ENCODE measurements at regions not wholly inside any gene's neighbourhood (a gene's known extent, or its start where the extent isn't known, plus 50 kb on each side); places are given as distances from the start of the nearest gene placed in this dataset.
A peak's percentile ranks its signal among the peaks of the same experiment; 100 is the strongest.

DNA sequence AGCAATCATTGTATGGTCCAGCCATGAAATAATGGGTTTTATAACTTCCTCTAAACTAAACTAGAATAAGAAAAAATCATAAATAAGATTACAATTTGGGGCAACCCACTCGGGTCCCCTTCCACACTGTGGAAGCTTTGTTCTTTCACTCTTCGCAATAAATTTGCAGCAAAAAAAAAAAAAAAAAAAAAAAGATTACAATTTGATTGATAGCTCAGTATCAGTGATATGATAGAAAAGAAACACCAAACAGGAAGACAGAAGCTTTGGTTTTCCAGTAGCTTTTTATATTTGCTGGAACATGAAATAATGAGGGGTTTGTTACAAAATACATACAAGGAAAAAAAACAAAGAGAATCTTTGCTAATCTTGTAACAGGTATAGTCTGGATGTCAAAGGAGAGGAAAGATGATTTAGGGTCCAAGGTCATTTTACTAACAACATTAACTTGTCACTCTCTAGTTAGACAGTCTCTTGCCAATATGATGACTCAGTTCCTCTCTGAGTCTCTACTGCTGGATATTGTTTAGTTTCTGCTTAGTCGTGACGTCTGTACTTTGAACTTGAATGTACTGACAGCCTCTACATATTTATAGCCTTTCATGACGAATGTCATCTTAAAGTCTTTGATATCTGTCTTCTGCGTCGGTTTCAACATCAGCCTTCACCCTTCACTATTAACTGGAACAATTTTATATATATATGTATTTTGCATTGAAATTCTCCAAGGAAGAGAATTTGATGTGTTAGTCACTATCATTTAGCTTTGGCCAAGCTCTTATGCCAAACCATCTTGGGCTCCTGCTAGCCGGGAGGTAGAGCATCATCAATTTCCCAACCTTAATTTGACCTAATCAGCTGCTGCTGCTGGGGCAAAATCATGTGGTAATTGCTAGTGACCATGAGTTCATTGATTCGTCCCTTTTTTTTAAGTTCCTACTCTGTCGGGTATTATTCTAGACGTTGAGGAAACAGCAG, 213.1 kb upstream of the STXBP5 start (continued):
- TF ChIP-seq ZNF552 (CRISPR knock-in tag; IDR thresholded peaks at IDR 0.05; ENCODE audit: borderline replicate concordance) (no peak), ZNF274 (CRISPR knock-in tag; IDR thresholded peaks at IDR 0.05) (no peak), CBX2 (IDR thresholded peaks at IDR 0.05; ENCODE audit: low read depth, low read length) (no peak), CBX2 (CRISPR knock-in tag; IDR thresholded peaks at IDR 0.05; ENCODE audit: low read depth) (no peak), SPEN (CRISPR knock-in tag; IDR thresholded peaks at IDR 0.05; ENCODE audit: low read depth) (no peak), DPF2 (CRISPR knock-in tag; IDR thresholded peaks at IDR 0.05; ENCODE audit: borderline replicate concordance, low read depth) (peak; percentile 57; the same call in 1 of the 2 replicates), DNMT3B (CRISPR knock-in tag; conservative IDR thresholded peaks at IDR 0.05) (no peak; the same call in 1 of the 2 replicates), JUN (CRISPR knock-in tag; IDR thresholded peaks at IDR 0.05) (peak; percentile 54; the same call in 1 of the 2 replicates), TP53 (CRISPR knock-in tag; conservative IDR thresholded peaks at IDR 0.05) (no peak), ATF7 (IDR thresholded peaks at IDR 0.05) (no peak), ATF7 (CRISPR knock-in tag; IDR thresholded peaks at IDR 0.05) (no peak), CBFB (CRISPR knock-in tag; IDR thresholded peaks at IDR 0.05) (no peak), ONECUT2 (CRISPR knock-in tag; IDR thresholded peaks at IDR 0.05) (no peak), TBL1XR1 (IDR thresholded peaks at IDR 0.05; ENCODE audit: borderline replicate concordance, low read length, partially characterized antibody) (peak; percentile 75), U2AF2 (IDR thresholded peaks at IDR 0.05; ENCODE audit: low read depth, low read length) (no peak), TCF7 (IDR thresholded peaks at IDR 0.05; ENCODE audit: low read depth) (peak; percentile 68; the same call in 1 of the 2 replicates), ZNF572 (CRISPR knock-in tag; IDR thresholded peaks at IDR 0.05) (no peak), AGO2 (optimal IDR thresholded peaks at IDR 0.05; ENCODE audit: low read depth, low read length) (no peak)
- TF ChIP-seq, protein P1, sequence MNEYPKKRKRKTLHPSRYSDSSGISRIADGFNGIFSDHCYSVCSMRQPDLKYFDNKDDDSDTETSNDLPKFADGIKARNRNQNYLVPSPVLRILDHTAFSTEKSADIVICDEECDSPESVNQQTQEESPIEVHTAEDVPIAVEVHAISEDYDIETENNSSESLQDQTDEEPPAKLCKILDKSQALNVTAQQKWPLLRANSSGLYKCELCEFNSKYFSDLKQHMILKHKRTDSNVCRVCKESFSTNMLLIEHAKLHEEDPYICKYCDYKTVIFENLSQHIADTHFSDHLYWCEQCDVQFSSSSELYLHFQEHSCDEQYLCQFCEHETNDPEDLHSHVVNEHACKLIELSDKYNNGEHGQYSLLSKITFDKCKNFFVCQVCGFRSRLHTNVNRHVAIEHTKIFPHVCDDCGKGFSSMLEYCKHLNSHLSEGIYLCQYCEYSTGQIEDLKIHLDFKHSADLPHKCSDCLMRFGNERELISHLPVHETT (CRISPR knock-in tag; conservative IDR thresholded peaks at IDR 0.05) = no peak
- TF ChIP-seq, protein P2, sequence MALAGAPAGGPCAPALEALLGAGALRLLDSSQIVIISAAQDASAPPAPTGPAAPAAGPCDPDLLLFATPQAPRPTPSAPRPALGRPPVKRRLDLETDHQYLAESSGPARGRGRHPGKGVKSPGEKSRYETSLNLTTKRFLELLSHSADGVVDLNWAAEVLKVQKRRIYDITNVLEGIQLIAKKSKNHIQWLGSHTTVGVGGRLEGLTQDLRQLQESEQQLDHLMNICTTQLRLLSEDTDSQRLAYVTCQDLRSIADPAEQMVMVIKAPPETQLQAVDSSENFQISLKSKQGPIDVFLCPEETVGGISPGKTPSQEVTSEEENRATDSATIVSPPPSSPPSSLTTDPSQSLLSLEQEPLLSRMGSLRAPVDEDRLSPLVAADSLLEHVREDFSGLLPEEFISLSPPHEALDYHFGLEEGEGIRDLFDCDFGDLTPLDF (CRISPR knock-in tag; IDR thresholded peaks at IDR 0.05) = no peak
- TF ChIP-seq, protein P3, sequence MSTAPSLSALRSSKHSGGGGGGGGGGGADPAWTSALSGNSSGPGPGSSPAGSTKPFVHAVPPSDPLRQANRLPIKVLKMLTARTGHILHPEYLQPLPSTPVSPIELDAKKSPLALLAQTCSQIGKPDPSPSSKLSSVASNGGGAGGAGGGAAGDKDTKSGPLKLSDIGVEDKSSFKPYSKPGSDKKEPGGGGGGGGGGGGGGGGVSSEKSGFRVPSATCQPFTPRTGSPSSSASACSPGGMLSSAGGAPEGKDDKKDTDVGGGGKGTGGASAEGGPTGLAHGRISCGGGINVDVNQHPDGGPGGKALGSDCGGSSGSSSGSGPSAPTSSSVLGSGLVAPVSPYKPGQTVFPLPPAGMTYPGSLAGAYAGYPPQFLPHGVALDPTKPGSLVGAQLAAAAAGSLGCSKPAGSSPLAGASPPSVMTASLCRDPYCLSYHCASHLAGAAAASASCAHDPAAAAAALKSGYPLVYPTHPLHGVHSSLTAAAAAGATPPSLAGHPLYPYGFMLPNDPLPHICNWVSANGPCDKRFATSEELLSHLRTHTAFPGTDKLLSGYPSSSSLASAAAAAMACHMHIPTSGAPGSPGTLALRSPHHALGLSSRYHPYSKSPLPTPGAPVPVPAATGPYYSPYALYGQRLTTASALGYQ (CRISPR knock-in tag; IDR thresholded peaks at IDR 0.05) = peak; percentile 77; the same call in 1 of the 2 replicates
- TF ChIP-seq, protein P4, sequence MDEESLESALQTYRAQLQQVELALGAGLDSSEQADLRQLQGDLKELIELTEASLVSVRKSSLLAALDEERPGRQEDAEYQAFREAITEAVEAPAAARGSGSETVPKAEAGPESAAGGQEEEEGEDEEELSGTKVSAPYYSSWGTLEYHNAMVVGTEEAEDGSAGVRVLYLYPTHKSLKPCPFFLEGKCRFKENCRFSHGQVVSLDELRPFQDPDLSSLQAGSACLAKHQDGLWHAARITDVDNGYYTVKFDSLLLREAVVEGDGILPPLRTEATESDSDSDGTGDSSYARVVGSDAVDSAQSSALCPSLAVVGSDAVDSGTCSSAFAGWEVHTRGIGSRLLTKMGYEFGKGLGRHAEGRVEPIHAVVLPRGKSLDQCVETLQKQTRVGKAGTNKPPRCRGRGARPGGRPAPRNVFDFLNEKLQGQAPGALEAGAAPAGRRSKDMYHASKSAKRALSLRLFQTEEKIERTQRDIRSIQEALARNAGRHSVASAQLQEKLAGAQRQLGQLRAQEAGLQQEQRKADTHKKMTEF (CRISPR knock-in tag; IDR thresholded peaks at IDR 0.05) = peak; percentile 86
- TF ChIP-seq, protein P5, sequence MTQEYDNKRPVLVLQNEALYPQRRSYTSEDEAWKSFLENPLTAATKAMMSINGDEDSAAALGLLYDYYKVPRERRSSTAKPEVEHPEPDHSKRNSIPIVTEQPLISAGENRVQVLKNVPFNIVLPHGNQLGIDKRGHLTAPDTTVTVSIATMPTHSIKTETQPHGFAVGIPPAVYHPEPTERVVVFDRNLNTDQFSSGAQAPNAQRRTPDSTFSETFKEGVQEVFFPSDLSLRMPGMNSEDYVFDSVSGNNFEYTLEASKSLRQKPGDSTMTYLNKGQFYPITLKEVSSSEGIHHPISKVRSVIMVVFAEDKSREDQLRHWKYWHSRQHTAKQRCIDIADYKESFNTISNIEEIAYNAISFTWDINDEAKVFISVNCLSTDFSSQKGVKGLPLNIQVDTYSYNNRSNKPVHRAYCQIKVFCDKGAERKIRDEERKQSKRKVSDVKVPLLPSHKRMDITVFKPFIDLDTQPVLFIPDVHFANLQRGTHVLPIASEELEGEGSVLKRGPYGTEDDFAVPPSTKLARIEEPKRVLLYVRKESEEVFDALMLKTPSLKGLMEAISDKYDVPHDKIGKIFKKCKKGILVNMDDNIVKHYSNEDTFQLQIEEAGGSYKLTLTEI (CRISPR knock-in tag; conservative IDR thresholded peaks at IDR 0.05) = no peak
